PC-9 (cell line): ENCODE measurements at regions not wholly inside any gene's neighbourhood (a gene's known extent, or its start where the extent isn't known, plus 50 kb on each side); places are given as distances from the start of the nearest gene placed in this dataset.

Experiments
- BruUV-seq: library from RNA; stranded (reverse); fragments of 400-500 nt; replicated peaks from 2 replicates; lab custom pipeline; 2021; lab: Mats Ljungman, UMichigan
- CTCF ChIA-PET: fragments of 300-600 bp; sonication (Branson Sonifier 250); formaldehyde crosslinking; loops from one replicate; lab custom pipeline; 2022; ENCODE audit warnings: antibody characterized with exemption; lab: Charles Lee
- POLR2A ChIA-PET: fragments of 300-600 bp; sonication (Branson Sonifier 250); formaldehyde crosslinking; loops from one replicate; lab custom pipeline; 2022; ENCODE audit warnings: antibody characterized with exemption; ENCODE audit not compliant: unreplicated experiment; lab: Charles Lee
- DNase-seq, 2 experiments: peaks; one replicate each; pipeline versions ENCODE4 v3.0.0 to v3.0.0-alpha.2; 2015 to 2022; ENCODE audit warnings: mixed read lengths in 1 of 2
- H2AFZ ChIP-seq: fragments of 200-600 bp; sonication (generic); 2 replicates; pipeline ENCODE4 v1.8.1; 2017; ENCODE audit warnings: antibody characterized with exemption
- H3F3A ChIP-seq: fragments of 200-600 bp; sonication (generic); 2 replicates; pipeline ENCODE4 v1.8.1; 2017; ENCODE audit warnings: antibody characterized with exemption, mild to moderate bottlenecking, low read depth; ENCODE audit not compliant: insufficient read depth
- H3K27ac ChIP-seq: fragments of 200-600 bp; sonication (generic); 2 replicates; pipeline ENCODE4 v1.6.1; 2016; ENCODE audit warnings: mixed run types
- H3K27me3 ChIP-seq: fragments of 200-600 bp; sonication (generic); 2 replicates; pipeline ENCODE4 v1.6.1; 2016; ENCODE audit warnings: low read depth, mixed run types; ENCODE audit not compliant: insufficient read depth
- H3K36me3 ChIP-seq: fragments of 200-600 bp; sonication (generic); 2 replicates; pipeline ENCODE4 v1.6.1; 2016; ENCODE audit warnings: low read depth, mixed run types
- H3K4me1 ChIP-seq: fragments of 200-600 bp; sonication (generic); replicated peaks from 2 replicates; pipeline ENCODE4 v1.6.1; 2016; ENCODE audit warnings: mixed run types; ENCODE audit not compliant: insufficient read depth
- H3K4me2 ChIP-seq: fragments of 200-600 bp; sonication (generic); 2 replicates; pipeline ENCODE4 v1.6.1; 2017; ENCODE audit warnings: mixed run types
- H3K4me3 ChIP-seq: fragments of 200-600 bp; sonication (generic); 2 replicates; pipeline ENCODE4 v1.6.1; 2016; ENCODE audit warnings: mixed run types
- H3K79me2 ChIP-seq: fragments of 200-600 bp; sonication (generic); 2 replicates; pipeline ENCODE4 v1.6.1; 2017; ENCODE audit warnings: low read depth, mixed run types
- H3K9me2 ChIP-seq: fragments of 200-600 bp; sonication (generic); 2 replicates; pipeline ENCODE4 v1.8.1; 2017; ENCODE audit warnings: mild to moderate bottlenecking; ENCODE audit not compliant: insufficient read depth
- H3K9me3 ChIP-seq: fragments of 200-600 bp; sonication (generic); 2 replicates; pipeline ENCODE4 v1.8.1; 2016; ENCODE audit warnings: low read depth; ENCODE audit not compliant: insufficient read depth
- H4K20me1 ChIP-seq: fragments of 200-600 bp; sonication (generic); 2 replicates; pipeline ENCODE4 v1.8.1; 2017; ENCODE audit not compliant: insufficient read depth
- CTCF ChIP-seq: fragments of 200-600 bp; sonication (generic); conservative IDR thresholded peaks from 2 replicates; pipeline ENCODE4 v1.6.1; 2017; ENCODE audit warnings: mixed run types, antibody characterized with exemption, mild to moderate bottlenecking, moderate library complexity
- EZH2 ChIP-seq: fragments of 200-600 bp; sonication (generic); IDR thresholded peaks from 2 replicates; pipeline ENCODE4 v1.8.0; 2017; ENCODE audit warnings: antibody characterized with exemption, low read depth
- intact Hi-C: fragments of 100-400 bp; cut with micrococcal nuclease; formaldehyde crosslinking; loops from one replicate; pipeline ENCODE4 v1.10.0; 2022; ENCODE audit not compliant: unreplicated experiment

GRCh38 chr15:53354874-53355273 is 404.6 kb downstream of the WDR72 start:
- TF ChIP-seq EZH2 (no peak), CTCF (no peak)
- Histone ChIP-seq H3K4me2 (no peak overlapping the region), H3K9me2 (no peaks in the 10 kb centered on the region), H3K4me3 (no peak overlapping the region), H3K36me3 (no peaks in the 10 kb centered on the region), H4K20me1 (no peaks in the 10 kb centered on the region), H3K4me1 (no peaks in the 10 kb centered on the region), H2AFZ (no peak overlapping the region), H3K27ac (no peak overlapping the region), H3K27me3 (no peaks in the 10 kb centered on the region), H3K9me3 (no peaks in the 10 kb centered on the region), H3K79me2 (no peaks in the 10 kb centered on the region), H3F3A (no peaks in the 10 kb centered on the region)
- intact Hi-C loops = no loop called here
- ChIA-PET POLR2A (no interaction called here), CTCF (no interaction called here)
- DNase-seq = no peak
- no TSS peak for BruUV-seq

GRCh38 chr15:53351373-53351772 is 408.1 kb downstream of the WDR72 start:
- no peak overlapping the region for H3K4me3 ChIP-seq
- no peak overlapping the region for H3K27ac ChIP-seq
- no peak overlapping the region for H3K4me2 ChIP-seq
- BruUV-seq = no TSS peak
- intact Hi-C loops = no loop called here
- CTCF ChIA-PET = no interaction called here
- no peak for DNase-seq
- no peaks in the 10 kb centered on the region for H3K4me1 ChIP-seq
- H3K36me3 ChIP-seq = no peaks in the 10 kb centered on the region
- no peaks in the 10 kb centered on the region for H3F3A ChIP-seq
- H3K9me3 ChIP-seq = no peaks in the 10 kb centered on the region
- TF ChIP-seq CTCF (no peak), EZH2 (no peak)
- H3K27me3 ChIP-seq = no peaks in the 10 kb centered on the region
- no peaks in the 10 kb centered on the region for H4K20me1 ChIP-seq
- no peaks in the 10 kb centered on the region for H3K79me2 ChIP-seq
- no peaks in the 10 kb centered on the region for H3K9me2 ChIP-seq
- POLR2A ChIA-PET = no interaction called here
- H2AFZ ChIP-seq = no peak overlapping the region

- H3K27me3 ChIP-seq = no peaks in the 10 kb centered on the region; the same call in 1 of the 2 replicates
- H3K9me3 ChIP-seq = no peaks in the 10 kb centered on the region
- H4K20me1 ChIP-seq = no peaks in the 10 kb centered on the region
- TF ChIP-seq EZH2 = no peak
- no peak for TF ChIP-seq CTCF
- ChIA-PET CTCF (no interaction called here), POLR2A (no interaction called here)
- no peak overlapping the region for H3K4me2 ChIP-seq
- H3K4me3 ChIP-seq = no peak overlapping the region
- H3K36me3 ChIP-seq = no peaks in the 10 kb centered on the region
- H3K27ac ChIP-seq = no peak overlapping the region
- intact Hi-C loops = no loop called here
- no peaks in the 10 kb centered on the region for H3K79me2 ChIP-seq
- H3K4me1 ChIP-seq = no peaks in the 10 kb centered on the region
- no peaks in the 10 kb centered on the region for H3F3A ChIP-seq
- BruUV-seq = no TSS peak
- no peak for DNase-seq
- H2AFZ ChIP-seq = no peak overlapping the region
- no peaks in the 10 kb centered on the region for H3K9me2 ChIP-seq
Observed at GRCh38 chr15:53346583-53346982, 412.9 kb downstream of the WDR72 start.
